Neural progenitor cell (in vitro differentiated cells): ENCODE measurements at regions not wholly inside any gene's neighbourhood (a gene's known extent, or its start where the extent isn't known, plus 50 kb on each side); places are given as distances from the start of the nearest gene placed in this dataset.

Experiments used
- CTCF ChIP-seq: fragments of 200-600 bp; sonication (generic); IDR thresholded peaks from 2 replicates; pipeline ENCODE4 v1.5.1; 2017; ENCODE audit warnings: antibody characterized with exemption, mild to moderate bottlenecking
- EZH2 ChIP-seq: fragments of 200-600 bp; sonication (generic); IDR thresholded peaks from 2 replicates; pipeline ENCODE4 v1.6.1; 2017; ENCODE audit warnings: antibody characterized with exemption, mild to moderate bottlenecking, moderate library complexity
- EZH2phosphoT487 ChIP-seq: fragments of 200-600 bp; sonication (generic); IDR thresholded peaks from 2 replicates; pipeline ENCODE4 v1.6.1; 2017; ENCODE audit warnings: antibody characterized with exemption

GRCh38 chr12:90048918-90049317 is 340.3 kb upstream of the ATP2B1 start:
- TF ChIP-seq CTCF (no peak), EZH2 (no peak), EZH2phosphoT487 (no peak)
